ENCODE measurements at regions not wholly inside any gene's neighbourhood (a gene's known extent, or its start where the extent isn't known, plus 50 kb on each side); places are given as distances from the start of the nearest gene placed in this dataset.

DNA sequence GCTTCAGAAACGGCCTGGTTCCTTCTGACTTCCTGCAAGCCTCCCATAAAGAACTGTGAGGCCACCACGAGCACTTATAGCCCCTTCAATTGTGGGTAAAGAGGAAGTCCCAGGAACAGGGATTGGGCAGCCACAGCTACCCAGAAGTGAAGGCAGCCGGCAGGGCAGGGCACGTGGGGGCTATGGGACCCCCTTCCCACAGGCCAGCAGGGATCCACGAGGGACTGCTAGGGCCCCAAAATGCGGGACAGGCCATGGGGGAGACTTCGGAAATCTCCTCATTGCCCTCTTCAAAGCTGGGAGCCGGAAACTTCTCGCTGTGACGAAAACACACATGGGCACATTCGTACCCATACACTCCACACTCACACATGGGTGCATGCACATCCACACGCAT is 196.1 kb upstream of the SALL3 start:
- no peak overlapping the region for H2AFZ ChIP-seq (ENCODE audit: control insufficient read depth, low read length)
- no peaks in the 10 kb centered on the region for H3K27me3 ChIP-seq (ENCODE audit: control insufficient read depth, extremely low read depth, insufficient read depth, low read length)
- H4K20me1 ChIP-seq (ENCODE audit: control insufficient read depth, extremely low read depth, insufficient read depth, low read length) = no peaks in the 10 kb centered on the region
- no peaks in the 10 kb centered on the region for H3K79me2 ChIP-seq (ENCODE audit: control insufficient read depth, insufficient read depth, low read length)
- no peak overlapping the region for H3K4me3 ChIP-seq (ENCODE audit: control insufficient read depth in 2 of 3, extremely low read depth in 1 of 3, insufficient read depth in 2 of 3, low read depth in 1 of 3, low read length in 3 of 3)
- H3K9me3 ChIP-seq (ENCODE audit: control insufficient read depth, low read depth, low read length) = peaks cover 10% of the 10 kb centered on the region
- FAIRE-seq (no peak), DNase-seq (ENCODE audit: low read depth, low spot score) (no peak)
- dilution Hi-C loops (cut with MboI; ENCODE audit: extremely low pct_ligation_motif_present, low sequenced_read_pairs) = no loop called here
- no peak overlapping the region for H3K9ac ChIP-seq (ENCODE audit: control insufficient read depth, extremely low read depth, insufficient read depth, low read length)
- no peaks in the 10 kb centered on the region for H3K36me3 ChIP-seq (ENCODE audit: control insufficient read depth in 2 of 2, extremely low read depth in 1 of 2, insufficient read depth in 2 of 2, low read length in 2 of 2)
- H3K4me1 ChIP-seq (ENCODE audit: control insufficient read depth, extremely low read depth, insufficient read depth, low read length) = no peaks in the 10 kb centered on the region
- TF ChIP-seq CTCF (optimal IDR thresholded peaks at IDR 0.05 in 1 of 3, IDR thresholded peaks at IDR 0.05 in 1 of 3, conservative IDR thresholded peaks at IDR 0.05 in 1 of 3; ENCODE audit: extremely low read depth in 1 of 3, insufficient read depth in 2 of 3, low read length in 3 of 3) (no peak), EZH2 (IDR thresholded peaks at IDR 0.05; ENCODE audit: low read length) (no peak)
- H3K27ac ChIP-seq (ENCODE audit: control insufficient read depth, insufficient read depth, low read length) = no peak overlapping the region
- H3K9me1 ChIP-seq (ENCODE audit: control insufficient read depth, extremely low read depth, insufficient read depth, low read length) = no peaks in the 10 kb centered on the region
- no peak overlapping the region for H3K4me2 ChIP-seq (ENCODE audit: control insufficient read depth, extremely low read depth, insufficient read depth, low read depth, low read length)

DNA sequence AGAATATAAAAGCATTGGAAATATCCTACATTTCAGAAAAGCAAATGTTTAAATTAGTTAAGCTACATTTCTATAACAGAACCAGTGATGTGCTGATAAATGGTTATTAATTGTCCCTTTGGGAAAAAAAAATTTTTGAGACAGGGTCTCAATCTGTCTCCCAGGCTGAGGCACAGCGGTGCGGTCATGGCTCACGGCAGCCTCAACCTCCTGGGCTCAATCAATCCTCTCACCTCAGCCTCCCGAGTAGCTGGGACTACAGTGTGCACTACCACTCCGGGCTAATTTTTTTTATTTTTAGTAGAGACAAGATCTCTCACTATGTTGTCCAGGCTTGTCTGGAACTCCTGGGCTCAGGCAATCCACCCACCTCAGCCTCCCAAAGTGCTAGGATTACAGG is 194.8 kb upstream of the SALL3 start:
- Histone ChIP-seq H3K4me3 (ENCODE audit: control insufficient read depth in 2 of 3, extremely low read depth in 1 of 3, insufficient read depth in 2 of 3, low read depth in 1 of 3, low read length in 3 of 3) (no peak overlapping the region), H3K36me3 (ENCODE audit: control insufficient read depth in 2 of 2, extremely low read depth in 1 of 2, insufficient read depth in 2 of 2, low read length in 2 of 2) (no peaks in the 10 kb centered on the region), H4K20me1 (ENCODE audit: control insufficient read depth, extremely low read depth, insufficient read depth, low read length) (no peaks in the 10 kb centered on the region), H3K27ac (ENCODE audit: control insufficient read depth, insufficient read depth, low read length) (no peak overlapping the region), H3K79me2 (ENCODE audit: control insufficient read depth, insufficient read depth, low read length) (no peaks in the 10 kb centered on the region), H3K9me3 (ENCODE audit: control insufficient read depth, low read depth, low read length) (peaks cover 10% of the 10 kb centered on the region), H3K4me2 (ENCODE audit: control insufficient read depth, extremely low read depth, insufficient read depth, low read depth, low read length) (no peak overlapping the region), H3K9ac (ENCODE audit: control insufficient read depth, extremely low read depth, insufficient read depth, low read length) (no peak overlapping the region), H3K4me1 (ENCODE audit: control insufficient read depth, extremely low read depth, insufficient read depth, low read length) (no peaks in the 10 kb centered on the region), H3K9me1 (ENCODE audit: control insufficient read depth, extremely low read depth, insufficient read depth, low read length) (no peaks in the 10 kb centered on the region), H2AFZ (ENCODE audit: control insufficient read depth, low read length) (no peak overlapping the region), H3K27me3 (ENCODE audit: control insufficient read depth, extremely low read depth, insufficient read depth, low read length) (no peaks in the 10 kb centered on the region)
- DNase-seq (ENCODE audit: low read depth, low spot score) (no peak), FAIRE-seq (no peak)
- TF ChIP-seq EZH2 (IDR thresholded peaks at IDR 0.05; ENCODE audit: low read length) (no peak), CTCF (optimal IDR thresholded peaks at IDR 0.05 in 1 of 3, IDR thresholded peaks at IDR 0.05 in 1 of 3, conservative IDR thresholded peaks at IDR 0.05 in 1 of 3; ENCODE audit: extremely low read depth in 1 of 3, insufficient read depth in 2 of 3, low read length in 3 of 3) (no peak)
- dilution Hi-C loops (cut with MboI; ENCODE audit: extremely low pct_ligation_motif_present, low sequenced_read_pairs) = no loop called here

All from keratinocyte (primary cell).